NCI-H748 (cell line): ENCODE measurements at regions not wholly inside any gene's neighbourhood (a gene's known extent, or its start where the extent isn't known, plus 50 kb on each side); places are given as distances from the start of the nearest gene placed in this dataset.
"Not testable (repeated sequence)": the region's sequence is repeated elsewhere in the genome, so short reads cannot be mapped to it uniquely, and the experiment has no call there.

ENCODE experiments used
- DNase-seq: peaks from one replicate; lab custom pipeline; 2025; ENCODE audit not compliant: unreplicated experiment; lab: John Stamatoyannopoulos, UW

DNA sequence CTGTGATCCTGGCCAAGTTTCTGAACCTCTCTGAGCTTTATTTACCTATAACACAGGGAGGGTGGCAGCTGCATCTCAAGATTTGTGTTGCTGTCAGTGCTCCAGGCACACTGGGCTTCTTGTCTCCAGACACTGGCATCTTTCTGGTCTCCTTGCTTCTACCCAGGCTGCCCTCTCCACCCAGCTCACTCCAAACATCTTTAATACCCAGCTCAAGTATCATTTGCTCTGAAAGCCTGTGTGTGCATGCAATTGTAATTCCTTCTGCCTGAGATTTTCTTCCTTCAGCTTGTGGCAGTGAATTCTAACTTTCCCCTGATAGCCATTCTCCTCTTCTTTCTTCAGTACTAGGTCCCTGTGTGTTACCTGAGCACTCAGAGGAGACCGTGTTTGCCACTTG lies 50.7 kb upstream of the USP7 start:
- DNase-seq = no peak

DNA sequence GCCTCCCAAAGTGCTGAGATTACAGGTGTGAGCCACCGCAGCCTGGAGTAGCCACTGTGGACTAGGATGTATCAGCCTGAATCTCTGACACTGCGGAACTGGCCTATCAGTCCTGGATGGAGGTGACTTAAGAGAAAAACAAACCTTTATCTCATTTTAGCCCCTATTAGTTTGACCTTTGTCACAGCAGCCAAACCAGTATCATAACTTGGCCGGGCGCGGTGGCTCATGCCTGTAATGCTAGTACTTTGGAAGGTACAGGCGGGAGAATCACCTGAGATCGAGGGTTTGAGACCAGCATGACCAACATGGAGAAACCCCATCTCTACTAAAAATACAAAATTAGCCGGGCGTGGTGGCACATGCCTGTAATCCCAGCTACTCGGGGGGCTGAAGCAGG lies 51.8 kb upstream of the USP7 start:
- DNase-seq = no peak

DNA sequence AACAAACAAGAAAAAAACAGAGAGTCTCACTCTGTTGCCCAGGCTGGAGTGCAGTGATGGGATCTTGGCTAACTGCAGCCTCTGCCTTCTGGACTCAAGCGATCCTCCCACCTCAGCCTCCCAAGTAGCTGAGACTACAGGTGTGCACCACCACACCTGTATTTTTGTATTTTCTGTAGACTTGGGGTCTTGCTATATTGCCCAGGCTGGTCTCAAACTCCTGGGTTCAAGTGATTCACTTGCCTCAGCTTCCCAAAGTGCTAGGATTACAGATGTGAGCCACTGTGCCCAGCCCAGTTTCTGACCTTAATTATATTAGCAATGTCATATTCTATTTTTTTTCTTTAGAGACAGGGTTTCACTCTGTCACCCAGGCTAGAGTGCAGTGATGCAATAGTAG lies 52.3 kb upstream of the USP7 start:
- DNase-seq = not testable (repeated sequence)

DNA sequence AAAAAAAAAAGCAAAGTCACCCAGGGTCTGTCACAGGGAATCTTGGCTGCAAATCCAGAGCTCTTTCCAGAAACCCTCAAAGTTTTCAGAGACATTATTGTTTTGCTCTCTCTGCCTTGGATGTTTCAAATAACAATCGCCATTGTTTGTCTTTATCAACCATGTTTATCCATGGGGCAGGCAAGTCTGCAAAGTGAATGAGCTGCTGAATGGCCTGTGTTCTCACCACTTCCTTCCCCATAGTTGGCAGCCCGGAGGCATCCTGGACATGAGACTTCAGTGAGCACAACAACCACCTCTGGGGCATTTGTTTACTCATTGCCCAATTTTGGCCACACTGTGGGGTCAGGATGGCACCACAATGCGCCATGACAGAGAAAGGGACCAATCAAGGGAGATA lies 53.1 kb upstream of the USP7 start:
- no peak for DNase-seq

DNA sequence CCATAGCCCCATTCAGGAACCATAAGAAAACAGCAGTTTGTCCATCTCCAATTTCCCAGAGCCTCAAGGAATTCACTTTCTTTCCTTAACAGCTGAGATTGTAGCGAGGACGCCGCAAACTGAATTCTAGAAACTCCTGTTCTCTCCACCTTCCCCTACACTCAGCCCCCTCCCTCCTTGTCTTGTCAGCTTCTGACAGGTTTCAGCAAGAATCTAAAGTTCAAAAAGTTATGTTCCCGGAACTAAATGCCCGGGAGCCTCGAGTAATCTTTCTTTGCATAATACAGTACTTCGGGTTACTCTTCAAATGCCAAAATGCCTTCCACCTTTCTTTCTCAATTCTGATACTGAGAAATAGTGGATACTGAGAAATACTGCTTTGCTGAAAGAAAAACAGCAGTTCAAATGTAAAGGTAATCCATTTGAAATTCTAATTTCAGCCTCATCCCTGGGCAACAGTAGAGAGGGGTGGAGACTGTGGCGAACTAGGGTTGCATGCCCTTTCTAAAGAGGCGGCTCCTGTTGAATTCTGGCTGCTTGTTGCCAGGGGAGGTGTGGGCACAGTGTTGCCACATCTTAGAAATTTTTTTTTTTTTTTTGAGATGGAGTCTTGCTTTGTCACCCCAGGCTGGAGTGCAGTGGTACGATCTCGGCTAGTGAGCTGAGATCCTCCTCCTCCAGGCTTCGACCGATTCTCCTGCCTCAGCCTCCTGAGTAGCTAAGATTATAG lies 63.5 kb upstream of the USP7 start:
- DNase-seq = no peak

DNA sequence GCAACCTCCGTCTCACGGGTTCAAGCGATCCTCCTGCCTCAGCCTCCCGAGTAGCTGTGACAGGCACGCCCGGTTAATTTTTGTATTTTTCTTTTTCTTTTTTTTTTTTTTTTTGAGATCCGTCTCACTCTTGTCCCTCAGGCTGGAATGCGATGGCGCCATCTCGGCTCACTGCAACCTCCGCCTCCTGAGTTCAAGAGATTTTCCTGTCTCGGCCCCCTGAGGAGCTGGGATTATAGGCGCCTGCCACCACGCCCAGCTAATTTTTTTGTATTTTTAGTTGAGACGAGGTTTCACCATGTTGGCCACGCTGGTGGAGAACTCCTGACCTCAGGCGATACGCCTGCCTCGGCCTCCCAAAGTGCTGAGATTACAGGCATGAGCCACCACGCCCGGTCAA lies 63.0 kb upstream of the HAPSTR1 start:
- DNase-seq = not testable (repeated sequence)

DNA sequence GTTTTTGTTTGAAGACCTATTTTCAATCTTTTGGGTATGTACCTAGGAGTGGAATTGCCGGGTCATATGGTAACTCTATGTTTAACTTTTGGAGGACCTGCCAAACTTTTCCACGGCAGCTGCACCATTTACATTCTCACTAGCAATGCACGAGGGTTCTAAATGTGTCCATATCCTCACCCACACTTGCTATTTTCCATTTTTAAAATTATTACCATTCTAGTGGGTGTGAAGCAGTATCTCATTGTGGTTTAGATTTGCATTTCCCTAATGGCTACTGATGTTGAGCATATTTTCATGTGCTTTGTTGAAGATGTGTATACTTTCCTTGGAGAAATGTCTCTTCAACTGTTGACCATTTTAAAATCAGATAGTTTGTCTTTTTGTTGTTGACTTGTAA lies 60.3 kb upstream of the HAPSTR1 start:
- no peak for DNase-seq

DNA sequence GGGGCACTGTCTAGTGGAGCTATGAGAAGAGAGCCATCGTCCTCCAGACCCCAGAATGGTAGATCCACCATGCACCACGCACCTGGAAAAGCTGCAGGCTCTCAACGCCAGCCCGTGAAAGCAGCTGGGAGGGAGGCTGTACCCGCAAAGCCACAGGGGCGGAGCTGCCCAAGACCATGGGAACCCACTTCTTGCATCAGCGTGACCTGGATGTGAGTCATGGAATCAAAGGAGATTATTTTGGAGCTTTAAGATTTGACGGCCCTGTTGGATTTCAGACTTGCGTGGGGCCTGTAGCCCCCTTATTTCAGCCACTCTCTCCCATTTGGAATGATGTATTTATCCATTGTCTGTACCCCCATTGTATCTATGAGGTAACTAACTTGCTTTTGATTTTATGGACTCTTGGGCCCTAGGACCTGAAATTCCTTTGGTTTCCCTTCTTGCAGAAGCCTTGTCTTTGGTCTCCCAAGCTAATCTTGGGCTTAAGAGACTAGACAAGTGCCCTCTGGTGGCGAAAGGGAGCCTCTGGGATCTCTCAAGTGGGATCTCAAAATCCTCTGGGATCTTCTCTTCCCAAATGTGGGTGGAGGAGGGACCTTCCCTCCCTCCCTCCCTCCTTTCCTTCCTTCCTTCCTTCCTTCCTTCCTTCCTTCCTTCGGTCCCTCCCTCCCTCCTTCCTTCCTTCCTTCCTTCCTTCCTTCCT lies 58.2 kb upstream of the HAPSTR1 start:
- peak; percentile 32 for DNase-seq

DNA sequence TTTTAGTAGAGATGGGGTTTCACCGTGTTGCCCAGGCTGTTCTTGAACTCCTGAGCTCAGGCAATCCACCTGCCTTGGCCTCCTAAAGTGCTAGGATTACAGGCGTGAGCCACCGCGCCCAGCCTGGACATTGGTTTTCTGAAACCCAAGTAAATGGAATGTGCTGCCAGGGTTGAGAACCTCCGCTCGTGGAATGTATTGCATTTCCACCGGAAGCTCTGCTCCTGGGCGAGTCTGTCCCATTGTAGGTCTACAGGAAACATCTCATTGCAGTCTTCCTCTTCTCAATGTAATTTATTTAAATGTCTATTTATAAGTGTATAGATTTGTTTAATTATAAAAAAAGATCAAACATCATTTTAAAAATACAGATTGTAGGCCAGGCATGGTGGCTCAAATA lies 57.4 kb upstream of the HAPSTR1 start:
- DNase-seq = no peak

DNA sequence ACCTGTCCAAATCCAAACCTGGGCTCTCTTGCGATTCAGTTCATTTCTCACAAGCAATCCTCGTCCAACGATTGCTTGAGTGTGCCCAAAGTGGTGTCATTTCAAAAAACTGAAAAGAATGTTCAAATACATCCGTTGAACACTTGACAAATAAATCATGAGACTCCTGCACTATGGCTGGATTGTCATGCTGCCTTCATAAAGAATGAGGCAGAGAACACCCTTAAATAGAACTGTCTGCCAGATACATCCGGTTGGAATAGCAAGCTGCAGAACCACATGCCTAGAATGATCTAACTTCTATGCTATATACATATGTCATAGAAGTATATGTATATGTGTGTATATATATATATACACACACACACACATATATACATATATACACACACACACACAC lies 55.4 kb upstream of the HAPSTR1 start:
- DNase-seq = no peak

DNA sequence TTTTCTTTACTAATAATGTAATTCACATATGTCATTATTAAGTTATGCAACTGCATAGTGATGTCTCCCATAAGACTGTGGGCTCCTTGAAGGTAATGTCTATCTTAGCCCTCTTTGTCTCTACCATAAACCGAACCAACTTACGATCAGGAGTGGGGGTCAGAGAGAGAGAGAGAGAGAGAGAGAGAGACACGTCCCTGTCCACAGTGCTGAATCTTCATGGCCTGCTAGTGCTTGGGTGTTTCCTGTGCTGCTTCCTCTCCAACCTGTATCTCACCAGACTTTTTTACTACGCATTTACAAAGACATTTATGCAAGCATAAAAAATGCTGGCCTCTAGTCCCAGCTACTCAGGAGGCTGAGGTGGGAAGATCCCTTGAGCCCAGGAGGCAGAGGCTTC lies 52.2 kb upstream of the HAPSTR1 start:
- DNase-seq = no peak

DNA sequence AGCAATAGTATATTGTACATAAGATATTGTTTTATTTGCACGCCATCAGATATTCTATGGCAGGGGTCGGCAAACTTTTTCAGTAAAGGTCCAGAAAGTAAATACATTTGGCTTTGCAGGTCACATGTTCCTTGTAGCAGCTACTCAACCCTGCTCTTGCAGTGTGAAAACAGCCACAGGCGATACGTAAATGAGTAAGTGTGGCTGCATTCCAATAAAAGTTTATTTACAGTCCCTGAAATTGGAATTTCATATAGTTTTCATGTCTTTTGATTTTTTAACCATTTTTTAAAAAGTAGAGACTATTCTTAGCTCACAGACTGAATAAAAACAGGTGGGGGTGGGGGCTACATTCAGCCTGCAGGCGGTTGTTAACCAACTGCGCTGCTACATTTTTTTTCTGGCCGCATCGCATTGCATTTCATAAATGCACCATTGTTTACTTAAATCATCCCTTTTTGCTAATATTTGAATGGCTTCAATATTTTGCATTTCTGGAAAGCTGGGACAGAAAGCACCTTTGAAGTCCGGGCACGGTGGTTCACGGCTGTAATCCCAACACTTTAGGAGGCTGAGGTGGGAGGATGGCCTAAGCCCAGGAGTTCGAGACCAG lies 50.5 kb upstream of the HAPSTR1 start:
- no peak for DNase-seq
